GM12872 (cell line): ENCODE measurements at regions not wholly inside any gene's neighbourhood (a gene's known extent, or its start where the extent isn't known, plus 50 kb on each side); places are given as distances from the start of the nearest gene placed in this dataset.

Experiments used
- TF ChIP-seq, protein P1 (sequence below): IDR thresholded peaks from 3 replicates; pipeline ENCODE4 v1.5.1; 2011; ENCODE audit warnings: low read depth, mild to moderate bottlenecking, low read length, moderate library complexity; ENCODE audit not compliant: insufficient read depth

DNA sequence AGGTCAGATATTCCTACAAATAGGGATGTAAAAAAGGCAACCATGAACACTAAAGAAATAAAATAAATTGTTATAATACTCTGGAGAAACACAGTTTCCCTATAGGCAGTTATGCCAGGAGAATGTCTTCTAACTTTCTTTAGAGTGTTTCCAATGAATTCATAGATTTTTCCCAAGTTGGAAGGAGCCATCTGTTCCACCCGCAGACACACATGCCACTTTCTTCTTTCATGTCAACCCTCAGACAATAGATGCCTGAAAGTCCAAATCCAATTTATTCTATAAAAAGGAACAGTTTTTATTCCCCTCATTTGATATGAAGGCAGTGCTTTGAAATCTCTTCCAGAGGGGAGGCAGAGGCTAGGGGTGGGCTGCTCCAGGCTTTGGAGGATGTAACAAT lies 418.1 kb downstream of the ACTL7B start:
- TF ChIP-seq, protein P1, sequence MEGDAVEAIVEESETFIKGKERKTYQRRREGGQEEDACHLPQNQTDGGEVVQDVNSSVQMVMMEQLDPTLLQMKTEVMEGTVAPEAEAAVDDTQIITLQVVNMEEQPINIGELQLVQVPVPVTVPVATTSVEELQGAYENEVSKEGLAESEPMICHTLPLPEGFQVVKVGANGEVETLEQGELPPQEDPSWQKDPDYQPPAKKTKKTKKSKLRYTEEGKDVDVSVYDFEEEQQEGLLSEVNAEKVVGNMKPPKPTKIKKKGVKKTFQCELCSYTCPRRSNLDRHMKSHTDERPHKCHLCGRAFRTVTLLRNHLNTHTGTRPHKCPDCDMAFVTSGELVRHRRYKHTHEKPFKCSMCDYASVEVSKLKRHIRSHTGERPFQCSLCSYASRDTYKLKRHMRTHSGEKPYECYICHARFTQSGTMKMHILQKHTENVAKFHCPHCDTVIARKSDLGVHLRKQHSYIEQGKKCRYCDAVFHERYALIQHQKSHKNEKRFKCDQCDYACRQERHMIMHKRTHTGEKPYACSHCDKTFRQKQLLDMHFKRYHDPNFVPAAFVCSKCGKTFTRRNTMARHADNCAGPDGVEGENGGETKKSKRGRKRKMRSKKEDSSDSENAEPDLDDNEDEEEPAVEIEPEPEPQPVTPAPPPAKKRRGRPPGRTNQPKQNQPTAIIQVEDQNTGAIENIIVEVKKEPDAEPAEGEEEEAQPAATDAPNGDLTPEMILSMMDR: no peak

DNA sequence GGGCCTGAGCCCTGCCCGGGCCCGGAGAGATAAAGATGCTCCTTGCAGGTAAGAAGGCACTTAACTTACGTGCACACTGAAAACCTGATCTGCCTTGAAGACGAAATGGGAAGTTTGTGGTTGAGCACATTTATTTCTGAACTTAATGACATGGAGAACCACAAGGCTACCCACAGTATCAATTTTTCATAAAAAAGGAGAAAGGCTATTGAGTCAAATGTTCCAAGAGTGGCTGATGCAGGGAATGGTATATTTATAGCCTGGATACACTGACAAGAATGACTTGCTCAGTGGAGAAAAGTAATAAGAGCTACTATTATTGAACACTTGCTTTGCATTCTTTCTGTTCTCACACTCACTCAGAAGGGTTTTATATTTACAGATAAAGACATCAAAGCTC lies 419.3 kb downstream of the ACTL7B start:
- TF ChIP-seq, protein P1: no peak

- TF ChIP-seq, protein P1: no peak
These were observed 421.3 kb downstream of the ACTL7B start for GRCh38 chr9:108434502-108434901.

DNA sequence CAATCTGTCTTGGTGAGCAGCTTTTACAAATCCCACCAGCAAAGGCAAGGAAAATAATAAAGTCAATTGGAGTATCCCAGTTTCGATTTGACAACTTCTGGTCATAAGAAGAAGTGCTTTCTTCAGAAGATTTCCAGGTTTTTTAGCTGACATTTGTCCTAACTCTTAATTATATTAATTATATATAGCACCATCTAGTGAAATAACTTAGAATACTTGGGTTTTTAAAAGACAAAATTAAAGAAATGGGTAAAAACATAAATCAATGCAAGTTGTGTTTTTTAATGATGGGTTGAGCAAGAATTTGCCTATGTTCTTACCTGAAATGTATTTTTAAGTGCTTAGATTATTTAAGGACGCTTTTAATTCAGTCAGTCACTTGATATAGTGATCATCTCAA lies 421.8 kb downstream of the ACTL7B start:
- TF ChIP-seq, protein P1: no peak

GRCh38 chr9:108430655-108431054 lies 425.1 kb downstream of the ACTL7B start:
- TF ChIP-seq, protein P1: no peak

GRCh38 chr9:108427751-108428150 lies 428.0 kb downstream of the ACTL7B start:
- TF ChIP-seq, protein P1: no peak

GRCh38 chr9:108423433-108423832 lies 432.4 kb downstream of the ACTL7B start:
- TF ChIP-seq, protein P1: no peak

DNA sequence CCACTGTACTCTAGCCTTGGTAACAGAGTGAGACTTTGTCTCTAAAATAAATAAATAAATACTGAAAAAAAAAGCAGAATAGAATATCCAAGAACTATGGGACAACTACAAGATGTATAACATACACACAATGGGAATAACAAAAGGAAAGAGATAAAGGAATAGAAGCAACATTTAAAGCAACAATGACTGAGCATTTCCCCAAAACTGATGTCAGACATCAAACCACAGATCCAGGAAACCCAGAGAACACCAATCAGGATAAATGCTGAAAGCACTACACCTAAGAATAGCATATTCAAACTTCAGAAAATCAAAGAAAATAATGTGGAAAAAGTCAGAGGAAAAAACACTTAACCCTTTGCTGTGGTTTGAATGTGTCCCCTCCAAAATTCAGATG lies 436.4 kb downstream of the ACTL7B start:
- TF ChIP-seq, protein P1: no peak
